K562 (cell line): ENCODE measurements at regions not wholly inside any gene's neighbourhood (a gene's known extent, or its start where the extent isn't known, plus 50 kb on each side); places are given as distances from the start of the nearest gene placed in this dataset.

Experiments used
- EGR1 ChIP-seq: fragments of 450-650 bp; conservative IDR thresholded peaks from 2 replicates; pipeline ENCODE4 v1.6.1; 2017; ENCODE audit warnings: mild to moderate bottlenecking
- ETV5 ChIP-seq: sonication (generic); formaldehyde crosslinking; IDR thresholded peaks from 2 replicates; pipeline ENCODE4 v1.4.0; 2020; ENCODE audit warnings: low read depth, mild to moderate bottlenecking, missing genetic modification reagents
- KDM5B ChIP-seq: fragments of 200-600 bp; sonication (generic); IDR thresholded peaks from 2 replicates; pipeline ENCODE4 v1.6.1; 2012; ENCODE audit warnings: low read depth, mild to moderate bottlenecking, moderate library complexity, low read length, control low read depth, inconsistent platforms; ENCODE audit not compliant: insufficient replicate concordance
- NFE2L1 ChIP-seq: fragments of 450-650 bp; IDR thresholded peaks from 2 replicates; pipeline ENCODE4 v1.6.1; 2016; ENCODE audit warnings: missing genetic modification characterization, low read depth, mild to moderate bottlenecking, missing compliant biosample characterization, moderate library complexity, borderline replicate concordance
- NR2F6 ChIP-seq: fragments of 450-650 bp; formaldehyde crosslinking; IDR thresholded peaks from 2 replicates; pipeline ENCODE4 v1.4.0; 2020; ENCODE audit warnings: mild to moderate bottlenecking
- POLR2B ChIP-seq: fragments of 450-650 bp; IDR thresholded peaks from 2 replicates; pipeline ENCODE4 v1.6.1; 2018; ENCODE audit warnings: low read depth; ENCODE audit not compliant: partially characterized antibody
- POLR2G ChIP-seq: fragments of 200-400 bp; formaldehyde crosslinking; IDR thresholded peaks from 2 replicates; pipeline ENCODE4 v1.6.1; 2017; ENCODE audit warnings: low read depth, mild to moderate bottlenecking, antibody characterized with exemption, low read length, moderate library complexity
- PPARD ChIP-seq: fragments of 250-450 bp; sonication (Bioruptor Pico); IDR thresholded peaks from 2 replicates; pipeline ENCODE4 v1.8.0; 2022; ENCODE audit warnings: inconsistent platforms, mild to moderate bottlenecking, moderate library complexity
- TAF1 ChIP-seq: IDR thresholded peaks from 2 replicates; pipeline ENCODE4 v1.6.1; 2011; ENCODE audit warnings: mild to moderate bottlenecking, low read length, moderate library complexity; ENCODE audit not compliant: insufficient read depth, control insufficient read depth, severe bottlenecking; ENCODE audit errors: extremely low read depth
- TCF7 ChIP-seq: sonication (generic); IDR thresholded peaks from 2 replicates; pipeline ENCODE4 v1.6.1; 2016; ENCODE audit warnings: antibody characterized with exemption, borderline replicate concordance
- ZFPM2 ChIP-seq: fragments of 250-450 bp; sonication (Bioruptor Pico); IDR thresholded peaks from 2 replicates; pipeline ENCODE4 v1.5.1; 2022; ENCODE audit warnings: mild to moderate bottlenecking
- ZNF124 ChIP-seq: sonication (generic); formaldehyde crosslinking; IDR thresholded peaks from 2 replicates; pipeline ENCODE4 v1.8.1; 2022; ENCODE audit warnings: missing genetic modification reagents
- ZNF165 ChIP-seq: fragments of 250-450 bp; sonication (Bioruptor Pico); IDR thresholded peaks from 2 replicates; pipeline ENCODE4 v1.4.0; 2020; ENCODE audit warnings: borderline replicate concordance
- ZZZ3 ChIP-seq: fragments of 450-650 bp; IDR thresholded peaks from 2 replicates; pipeline ENCODE4 v1.6.1; 2016; ENCODE audit warnings: antibody characterized with exemption, mild to moderate bottlenecking, moderate library complexity
- TF ChIP-seq, protein P1 (sequence below): fragments of 200-800 bp; sonication (Bioruptor generic); IDR thresholded peaks from 2 replicates; pipeline ENCODE4 v1.6.1; 2017; ENCODE audit warnings: missing genetic modification characterization, missing compliant biosample characterization
- TF ChIP-seq, protein P2 (sequence below): sonication (generic); formaldehyde crosslinking; IDR thresholded peaks from 2 replicates; pipeline ENCODE4 v1.8.0; 2022; ENCODE audit warnings: mild to moderate bottlenecking, missing genetic modification reagents
- TF ChIP-seq, protein P3 (sequence below), 2 experiments: fragments of 450-650 bp in 1 of 2; IDR thresholded peaks; 2 replicates each; pipeline ENCODE4 v1.6.1; 2011 to 2017; ENCODE audit warnings: low read depth in 2 of 2, antibody characterized with exemption in 1 of 2, borderline replicate concordance in 1 of 2, low read length in 1 of 2, mild to moderate bottlenecking in 1 of 2, mixed read lengths in 1 of 2; ENCODE audit not compliant: control insufficient read depth in 1 of 2

DNA sequence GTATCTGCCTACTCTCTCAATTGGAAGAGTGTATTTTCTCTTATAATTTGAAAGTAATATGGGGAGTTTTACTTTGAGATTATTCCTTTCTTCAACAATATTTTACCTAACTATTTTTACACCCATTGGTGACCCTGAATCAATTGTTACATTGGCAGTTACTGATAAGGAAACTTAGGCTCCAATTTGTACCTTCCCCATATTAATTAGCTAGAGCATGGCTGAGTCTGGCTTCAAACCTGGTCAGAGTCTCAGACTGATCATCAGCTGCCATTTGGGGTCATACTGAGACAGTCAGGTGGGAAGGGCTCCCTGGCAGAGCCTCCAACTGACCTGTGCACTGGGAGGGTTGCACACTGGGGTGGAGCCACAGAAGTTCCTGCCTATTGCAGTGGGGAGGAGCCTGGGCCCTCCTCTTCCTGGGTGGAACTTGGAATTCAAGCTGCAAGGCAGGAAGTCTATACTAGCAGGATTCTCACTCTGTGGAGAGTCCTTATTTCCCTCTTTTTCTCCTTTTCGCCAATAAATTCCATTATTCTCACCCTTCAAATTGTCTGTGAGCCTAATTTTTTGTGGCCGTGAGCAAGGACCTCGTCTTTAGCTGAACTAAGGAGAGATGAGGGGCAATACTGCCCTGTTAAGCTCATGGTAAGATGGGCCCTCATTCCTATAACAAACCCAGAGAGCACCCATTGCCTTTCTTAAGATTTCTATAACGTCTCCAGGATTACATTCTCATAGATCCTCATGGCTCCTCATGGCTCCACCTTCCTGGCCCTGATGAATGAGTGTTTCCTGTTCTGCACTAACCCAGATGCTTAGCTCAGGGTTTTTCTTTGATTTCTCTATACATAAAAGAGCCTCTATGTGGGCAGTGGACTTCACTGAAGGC is 285.1 kb downstream of the ADGB start (continued):
- TF ChIP-seq POLR2B (peak; percentile 94), TAF1 (peak; percentile 65), EGR1 (no peak), NFE2L1 (no peak), ETV5 (CRISPR knock-in tag) (peak; percentile 88), PPARD (CRISPR knock-in tag) (no peak), ZFPM2 (CRISPR knock-in tag) (0 out of 2 replicates have a peak, but pooled peaks have one; percentile 66), POLR2G (no peak), KDM5B (peak; percentile 76), NR2F6 (CRISPR knock-in tag) (0 out of 2 replicates have a peak, but pooled peaks have one; percentile 26), ZNF165 (CRISPR knock-in tag) (0 out of 2 replicates have a peak, but pooled peaks have one; percentile 34), TCF7 (no peak), ZZZ3 (no peak), ZNF124 (no peak)
- TF ChIP-seq, protein P1, sequence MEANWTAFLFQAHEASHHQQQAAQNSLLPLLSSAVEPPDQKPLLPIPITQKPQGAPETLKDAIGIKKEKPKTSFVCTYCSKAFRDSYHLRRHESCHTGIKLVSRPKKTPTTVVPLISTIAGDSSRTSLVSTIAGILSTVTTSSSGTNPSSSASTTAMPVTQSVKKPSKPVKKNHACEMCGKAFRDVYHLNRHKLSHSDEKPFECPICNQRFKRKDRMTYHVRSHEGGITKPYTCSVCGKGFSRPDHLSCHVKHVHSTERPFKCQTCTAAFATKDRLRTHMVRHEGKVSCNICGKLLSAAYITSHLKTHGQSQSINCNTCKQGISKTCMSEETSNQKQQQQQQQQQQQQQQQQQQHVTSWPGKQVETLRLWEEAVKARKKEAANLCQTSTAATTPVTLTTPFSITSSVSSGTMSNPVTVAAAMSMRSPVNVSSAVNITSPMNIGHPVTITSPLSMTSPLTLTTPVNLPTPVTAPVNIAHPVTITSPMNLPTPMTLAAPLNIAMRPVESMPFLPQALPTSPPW (CRISPR knock-in tag) = 0 out of 2 replicates have a peak, but pooled peaks have one; percentile 13
- TF ChIP-seq, protein P2, sequence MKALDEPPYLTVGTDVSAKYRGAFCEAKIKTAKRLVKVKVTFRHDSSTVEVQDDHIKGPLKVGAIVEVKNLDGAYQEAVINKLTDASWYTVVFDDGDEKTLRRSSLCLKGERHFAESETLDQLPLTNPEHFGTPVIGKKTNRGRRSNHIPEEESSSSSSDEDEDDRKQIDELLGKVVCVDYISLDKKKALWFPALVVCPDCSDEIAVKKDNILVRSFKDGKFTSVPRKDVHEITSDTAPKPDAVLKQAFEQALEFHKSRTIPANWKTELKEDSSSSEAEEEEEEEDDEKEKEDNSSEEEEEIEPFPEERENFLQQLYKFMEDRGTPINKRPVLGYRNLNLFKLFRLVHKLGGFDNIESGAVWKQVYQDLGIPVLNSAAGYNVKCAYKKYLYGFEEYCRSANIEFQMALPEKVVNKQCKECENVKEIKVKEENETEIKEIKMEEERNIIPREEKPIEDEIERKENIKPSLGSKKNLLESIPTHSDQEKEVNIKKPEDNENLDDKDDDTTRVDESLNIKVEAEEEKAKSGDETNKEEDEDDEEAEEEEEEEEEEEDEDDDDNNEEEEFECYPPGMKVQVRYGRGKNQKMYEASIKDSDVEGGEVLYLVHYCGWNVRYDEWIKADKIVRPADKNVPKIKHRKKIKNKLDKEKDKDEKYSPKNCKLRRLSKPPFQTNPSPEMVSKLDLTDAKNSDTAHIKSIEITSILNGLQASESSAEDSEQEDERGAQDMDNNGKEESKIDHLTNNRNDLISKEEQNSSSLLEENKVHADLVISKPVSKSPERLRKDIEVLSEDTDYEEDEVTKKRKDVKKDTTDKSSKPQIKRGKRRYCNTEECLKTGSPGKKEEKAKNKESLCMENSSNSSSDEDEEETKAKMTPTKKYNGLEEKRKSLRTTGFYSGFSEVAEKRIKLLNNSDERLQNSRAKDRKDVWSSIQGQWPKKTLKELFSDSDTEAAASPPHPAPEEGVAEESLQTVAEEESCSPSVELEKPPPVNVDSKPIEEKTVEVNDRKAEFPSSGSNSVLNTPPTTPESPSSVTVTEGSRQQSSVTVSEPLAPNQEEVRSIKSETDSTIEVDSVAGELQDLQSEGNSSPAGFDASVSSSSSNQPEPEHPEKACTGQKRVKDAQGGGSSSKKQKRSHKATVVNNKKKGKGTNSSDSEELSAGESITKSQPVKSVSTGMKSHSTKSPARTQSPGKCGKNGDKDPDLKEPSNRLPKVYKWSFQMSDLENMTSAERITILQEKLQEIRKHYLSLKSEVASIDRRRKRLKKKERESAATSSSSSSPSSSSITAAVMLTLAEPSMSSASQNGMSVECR = no peak
- TF ChIP-seq, protein P3, sequence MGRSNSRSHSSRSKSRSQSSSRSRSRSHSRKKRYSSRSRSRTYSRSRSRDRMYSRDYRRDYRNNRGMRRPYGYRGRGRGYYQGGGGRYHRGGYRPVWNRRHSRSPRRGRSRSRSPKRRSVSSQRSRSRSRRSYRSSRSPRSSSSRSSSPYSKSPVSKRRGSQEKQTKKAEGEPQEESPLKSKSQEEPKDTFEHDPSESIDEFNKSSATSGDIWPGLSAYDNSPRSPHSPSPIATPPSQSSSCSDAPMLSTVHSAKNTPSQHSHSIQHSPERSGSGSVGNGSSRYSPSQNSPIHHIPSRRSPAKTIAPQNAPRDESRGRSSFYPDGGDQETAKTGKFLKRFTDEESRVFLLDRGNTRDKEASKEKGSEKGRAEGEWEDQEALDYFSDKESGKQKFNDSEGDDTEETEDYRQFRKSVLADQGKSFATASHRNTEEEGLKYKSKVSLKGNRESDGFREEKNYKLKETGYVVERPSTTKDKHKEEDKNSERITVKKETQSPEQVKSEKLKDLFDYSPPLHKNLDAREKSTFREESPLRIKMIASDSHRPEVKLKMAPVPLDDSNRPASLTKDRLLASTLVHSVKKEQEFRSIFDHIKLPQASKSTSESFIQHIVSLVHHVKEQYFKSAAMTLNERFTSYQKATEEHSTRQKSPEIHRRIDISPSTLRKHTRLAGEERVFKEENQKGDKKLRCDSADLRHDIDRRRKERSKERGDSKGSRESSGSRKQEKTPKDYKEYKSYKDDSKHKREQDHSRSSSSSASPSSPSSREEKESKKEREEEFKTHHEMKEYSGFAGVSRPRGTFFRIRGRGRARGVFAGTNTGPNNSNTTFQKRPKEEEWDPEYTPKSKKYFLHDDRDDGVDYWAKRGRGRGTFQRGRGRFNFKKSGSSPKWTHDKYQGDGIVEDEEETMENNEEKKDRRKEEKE (IDR thresholded peaks at IDR 0.05; ENCODE audit: borderline replicate concordance in 1 of 2, control insufficient read depth in 1 of 2, low read depth in 2 of 2, low read length in 1 of 2) = no peak
